ENCODE measurements at regions not wholly inside any gene's neighbourhood (a gene's known extent, or its start where the extent isn't known, plus 50 kb on each side); places are given as distances from the start of the nearest gene placed in this dataset.

DNA sequence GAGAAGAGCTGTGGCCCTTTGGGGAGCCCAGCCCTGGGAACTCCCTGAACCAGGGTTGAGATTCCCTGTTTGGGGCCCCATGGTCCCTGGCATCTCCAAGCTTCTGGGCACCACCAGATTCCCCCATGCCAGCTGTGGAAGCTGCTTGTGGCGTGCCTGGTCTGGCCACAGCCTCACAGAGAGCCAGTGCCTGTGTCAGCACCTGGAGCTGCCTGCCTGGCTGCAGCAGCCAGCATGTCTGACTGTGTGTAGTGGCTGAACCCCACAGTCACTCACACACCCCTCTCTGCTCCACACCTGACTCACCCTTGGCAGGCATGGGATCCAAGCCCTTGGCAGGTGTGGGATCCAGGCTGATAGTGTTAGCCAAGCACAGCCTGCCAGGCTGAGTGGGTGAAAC lies 97.2 kb upstream of the GALNTL6 start:
- TF ChIP-seq, protein P1, sequence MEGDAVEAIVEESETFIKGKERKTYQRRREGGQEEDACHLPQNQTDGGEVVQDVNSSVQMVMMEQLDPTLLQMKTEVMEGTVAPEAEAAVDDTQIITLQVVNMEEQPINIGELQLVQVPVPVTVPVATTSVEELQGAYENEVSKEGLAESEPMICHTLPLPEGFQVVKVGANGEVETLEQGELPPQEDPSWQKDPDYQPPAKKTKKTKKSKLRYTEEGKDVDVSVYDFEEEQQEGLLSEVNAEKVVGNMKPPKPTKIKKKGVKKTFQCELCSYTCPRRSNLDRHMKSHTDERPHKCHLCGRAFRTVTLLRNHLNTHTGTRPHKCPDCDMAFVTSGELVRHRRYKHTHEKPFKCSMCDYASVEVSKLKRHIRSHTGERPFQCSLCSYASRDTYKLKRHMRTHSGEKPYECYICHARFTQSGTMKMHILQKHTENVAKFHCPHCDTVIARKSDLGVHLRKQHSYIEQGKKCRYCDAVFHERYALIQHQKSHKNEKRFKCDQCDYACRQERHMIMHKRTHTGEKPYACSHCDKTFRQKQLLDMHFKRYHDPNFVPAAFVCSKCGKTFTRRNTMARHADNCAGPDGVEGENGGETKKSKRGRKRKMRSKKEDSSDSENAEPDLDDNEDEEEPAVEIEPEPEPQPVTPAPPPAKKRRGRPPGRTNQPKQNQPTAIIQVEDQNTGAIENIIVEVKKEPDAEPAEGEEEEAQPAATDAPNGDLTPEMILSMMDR (IDR thresholded peaks at IDR 0.05; ENCODE audit: low read length): no peak
- no peak for TF ChIP-seq EZH2 (IDR thresholded peaks at IDR 0.05; ENCODE audit: borderline replicate concordance, low read length)

Data from OCI-LY1 (cell line).